ENCODE measurements at regions not wholly inside any gene's neighbourhood (a gene's known extent, or its start where the extent isn't known, plus 50 kb on each side); places are given as distances from the start of the nearest gene placed in this dataset.

DNA sequence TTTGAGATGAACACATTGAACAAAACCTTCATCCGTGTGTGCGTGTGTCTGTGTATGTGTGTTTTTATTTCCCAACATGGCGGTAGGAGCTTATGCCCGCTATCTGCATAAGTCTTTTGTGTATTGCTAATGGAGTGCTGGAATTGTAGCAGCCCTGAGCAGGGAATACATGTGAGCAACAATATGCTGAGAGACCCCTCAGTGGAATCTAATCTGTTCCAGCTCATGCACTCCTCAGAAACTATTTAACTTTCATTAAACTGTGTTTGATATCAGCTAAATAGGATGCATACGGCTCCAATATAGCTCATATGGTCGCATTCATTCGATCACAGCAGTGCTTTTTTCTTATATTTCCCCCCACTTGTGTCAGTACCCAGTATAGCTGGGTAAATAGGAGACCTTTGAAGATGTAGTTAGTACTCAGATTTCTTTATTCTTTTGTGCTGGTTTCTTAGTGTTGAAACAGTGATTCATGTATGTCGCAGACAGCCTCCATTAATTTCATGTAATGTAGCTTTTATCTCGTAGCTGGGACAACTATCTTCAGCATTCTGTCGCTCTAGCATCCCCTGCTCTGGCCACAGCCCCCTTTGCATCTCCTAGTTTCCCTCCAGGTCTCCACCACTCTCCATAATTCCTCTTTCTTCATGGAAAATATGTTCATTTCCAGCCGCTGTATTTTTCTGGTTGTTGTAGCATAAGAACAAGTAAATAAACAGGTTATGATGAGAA lies 891.2 kb downstream of the BCL11A start:
- Histone ChIP-seq H3K27ac (ENCODE audit: low read depth, low read length) (no peak overlapping the region), H3K79me2 (ENCODE audit: insufficient read depth, low read length) (no peaks in the 10 kb centered on the region), H4K20me1 (ENCODE audit: low read depth, low read length) (no peaks in the 10 kb centered on the region), H2AFZ (ENCODE audit: low read depth, low read length, severe bottlenecking) (no peak overlapping the region), H3K9me2 (replicated peaks; ENCODE audit: insufficient read depth, low read length) (no peaks in the 10 kb centered on the region), H3K36me3 (ENCODE audit: low read length) (no peaks in the 10 kb centered on the region), H3K4me2 (ENCODE audit: low read depth, low read length, poor library complexity, severe bottlenecking) (no peak overlapping the region), H3F3A (ENCODE audit: insufficient read depth) (no peaks in the 10 kb centered on the region), H3K4me3 (ENCODE audit: insufficient read depth, low read length, poor library complexity, severe bottlenecking) (no peak overlapping the region), H3K9ac (ENCODE audit: low read length) (no peak overlapping the region), H3K9me3 (ENCODE audit: insufficient read depth, low read length) (no peaks in the 10 kb centered on the region), H3K27me3 (ENCODE audit: low read length) (no peaks in the 10 kb centered on the region)
- TF ChIP-seq EZH2phosphoT487 (conservative IDR thresholded peaks at IDR 0.05; ENCODE audit: low read length) = no peak
- TF ChIP-seq, protein P1, sequence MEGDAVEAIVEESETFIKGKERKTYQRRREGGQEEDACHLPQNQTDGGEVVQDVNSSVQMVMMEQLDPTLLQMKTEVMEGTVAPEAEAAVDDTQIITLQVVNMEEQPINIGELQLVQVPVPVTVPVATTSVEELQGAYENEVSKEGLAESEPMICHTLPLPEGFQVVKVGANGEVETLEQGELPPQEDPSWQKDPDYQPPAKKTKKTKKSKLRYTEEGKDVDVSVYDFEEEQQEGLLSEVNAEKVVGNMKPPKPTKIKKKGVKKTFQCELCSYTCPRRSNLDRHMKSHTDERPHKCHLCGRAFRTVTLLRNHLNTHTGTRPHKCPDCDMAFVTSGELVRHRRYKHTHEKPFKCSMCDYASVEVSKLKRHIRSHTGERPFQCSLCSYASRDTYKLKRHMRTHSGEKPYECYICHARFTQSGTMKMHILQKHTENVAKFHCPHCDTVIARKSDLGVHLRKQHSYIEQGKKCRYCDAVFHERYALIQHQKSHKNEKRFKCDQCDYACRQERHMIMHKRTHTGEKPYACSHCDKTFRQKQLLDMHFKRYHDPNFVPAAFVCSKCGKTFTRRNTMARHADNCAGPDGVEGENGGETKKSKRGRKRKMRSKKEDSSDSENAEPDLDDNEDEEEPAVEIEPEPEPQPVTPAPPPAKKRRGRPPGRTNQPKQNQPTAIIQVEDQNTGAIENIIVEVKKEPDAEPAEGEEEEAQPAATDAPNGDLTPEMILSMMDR (IDR thresholded peaks at IDR 0.05; ENCODE audit: insufficient read depth, low read length, poor library complexity, severe bottlenecking) = no peak

DNA sequence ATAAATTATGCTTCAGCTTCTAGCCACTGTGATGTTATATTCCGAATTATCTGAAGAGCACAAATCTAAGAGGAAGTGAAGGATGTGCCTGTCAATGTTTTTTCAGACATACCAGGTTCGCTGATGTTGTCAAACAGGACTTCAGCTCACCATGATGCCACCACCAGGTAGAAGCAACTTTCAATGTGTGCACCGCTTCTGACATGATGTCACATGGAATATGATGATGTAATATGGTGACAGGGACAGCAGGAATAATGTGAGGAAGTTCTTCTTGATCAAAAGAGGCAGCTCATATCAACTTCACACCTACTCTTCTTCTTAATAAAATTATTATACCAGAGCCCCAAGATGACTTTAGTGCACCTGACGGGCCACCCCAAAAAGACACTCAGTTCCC lies 893.2 kb downstream of the BCL11A start:
- H3K9me2 ChIP-seq (replicated peaks; ENCODE audit: insufficient read depth, low read length) = no peaks in the 10 kb centered on the region
- no peaks in the 10 kb centered on the region for H4K20me1 ChIP-seq (ENCODE audit: low read depth, low read length)
- no peak overlapping the region for H3K4me2 ChIP-seq (ENCODE audit: low read depth, low read length, poor library complexity, severe bottlenecking)
- H3K27ac ChIP-seq (ENCODE audit: low read depth, low read length) = no peak overlapping the region
- H3K36me3 ChIP-seq (ENCODE audit: low read length) = no peaks in the 10 kb centered on the region
- H3K4me3 ChIP-seq (ENCODE audit: insufficient read depth, low read length, poor library complexity, severe bottlenecking) = no peak overlapping the region
- H2AFZ ChIP-seq (ENCODE audit: low read depth, low read length, severe bottlenecking) = no peak overlapping the region
- no peaks in the 10 kb centered on the region for H3K27me3 ChIP-seq (ENCODE audit: low read length)
- no peak overlapping the region for H3K9ac ChIP-seq (ENCODE audit: low read length)
- H3K9me3 ChIP-seq (ENCODE audit: insufficient read depth, low read length) = no peaks in the 10 kb centered on the region
- no peaks in the 10 kb centered on the region for H3F3A ChIP-seq (ENCODE audit: insufficient read depth)
- H3K79me2 ChIP-seq (ENCODE audit: insufficient read depth, low read length) = no peaks in the 10 kb centered on the region
- TF ChIP-seq, protein P1 (IDR thresholded peaks at IDR 0.05; ENCODE audit: insufficient read depth, low read length, poor library complexity, severe bottlenecking) = no peak
- TF ChIP-seq EZH2phosphoT487 (conservative IDR thresholded peaks at IDR 0.05; ENCODE audit: low read length) = no peak

DNA sequence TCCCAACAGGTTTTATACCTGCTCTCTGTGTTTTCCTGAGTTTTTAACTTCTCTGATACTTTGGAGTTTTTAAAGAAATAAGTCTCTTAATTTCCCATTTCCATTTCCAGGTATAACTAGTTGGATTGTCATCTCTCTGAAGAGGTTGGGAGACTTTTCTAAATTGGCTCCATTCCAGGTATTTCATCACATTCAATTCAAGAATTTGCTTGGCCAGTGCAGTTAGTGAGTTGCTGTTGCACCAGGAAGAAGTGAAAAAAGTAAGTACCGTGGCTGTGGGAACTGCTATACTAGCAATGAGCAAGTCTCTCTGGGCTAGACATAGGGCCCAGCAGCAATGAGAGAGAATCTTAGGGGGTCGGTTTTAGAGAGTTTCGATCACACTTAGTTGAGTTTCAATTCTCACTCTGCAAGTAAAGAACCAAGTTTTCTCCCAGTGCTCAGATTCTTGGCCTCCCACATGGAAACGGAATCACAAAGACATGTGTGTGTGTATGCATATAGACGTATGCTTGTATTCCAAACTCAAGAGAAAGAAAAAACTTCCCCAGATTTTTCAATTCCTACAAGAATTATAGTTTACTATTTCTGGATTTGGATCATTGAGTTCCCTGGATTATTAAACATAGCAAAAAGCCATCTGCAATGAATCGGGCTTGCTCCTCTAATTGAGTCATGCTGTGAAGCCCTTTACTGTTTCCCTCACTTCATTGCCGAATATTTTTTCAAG lies 894.4 kb downstream of the BCL11A start:
- Histone ChIP-seq H3F3A (ENCODE audit: insufficient read depth) (no peaks in the 10 kb centered on the region), H3K27me3 (ENCODE audit: low read length) (no peaks in the 10 kb centered on the region), H3K27ac (ENCODE audit: low read depth, low read length) (no peak overlapping the region), H3K4me2 (ENCODE audit: low read depth, low read length, poor library complexity, severe bottlenecking) (no peak overlapping the region), H3K79me2 (ENCODE audit: insufficient read depth, low read length) (no peaks in the 10 kb centered on the region), H3K9ac (ENCODE audit: low read length) (no peak overlapping the region), H4K20me1 (ENCODE audit: low read depth, low read length) (no peaks in the 10 kb centered on the region), H3K9me3 (ENCODE audit: insufficient read depth, low read length) (no peaks in the 10 kb centered on the region), H2AFZ (ENCODE audit: low read depth, low read length, severe bottlenecking) (no peak overlapping the region), H3K9me2 (replicated peaks; ENCODE audit: insufficient read depth, low read length) (no peaks in the 10 kb centered on the region), H3K36me3 (ENCODE audit: low read length) (no peaks in the 10 kb centered on the region), H3K4me3 (ENCODE audit: insufficient read depth, low read length, poor library complexity, severe bottlenecking) (no peak overlapping the region)
- TF ChIP-seq, protein P1 (IDR thresholded peaks at IDR 0.05; ENCODE audit: insufficient read depth, low read length, poor library complexity, severe bottlenecking) = no peak
- TF ChIP-seq EZH2phosphoT487 (conservative IDR thresholded peaks at IDR 0.05; ENCODE audit: low read length) = no peak
